HEK293 (cell line): ENCODE measurements at regions not wholly inside any gene's neighbourhood (a gene's known extent, or its start where the extent isn't known, plus 50 kb on each side); places are given as distances from the start of the nearest gene placed in this dataset.

Source experiments
- CTCF ChIA-PET: fragments of 350-600 bp; formaldehyde crosslinking; extraction: SDS; loops from one replicate; lab custom pipeline; 2021; ENCODE audit warnings: antibody characterized with exemption; lab: Yijun Ruan, JAX
- POLR2A ChIA-PET: fragments of 300-600 bp; formaldehyde crosslinking; extraction: SDS; loops from one replicate; lab custom pipeline; 2020; ENCODE audit warnings: antibody characterized with exemption, inconsistent platforms; lab: Yijun Ruan, JAX
- H3K27ac ChIP-seq: fragments of 200-500 bp; sonication (Bioruptor generic); 2 replicates; pipeline ENCODE4 v1.5.1; 2014; ENCODE audit warnings: low read depth, low read length, control low read depth, inconsistent platforms; ENCODE audit errors: extremely low read depth
- H3K36me3 ChIP-seq, 2 experiments: fragments of 200-500 bp in 1 of 2; sonication (Bioruptor generic) in 1 of 2; 1 replicate in 1 of 2; 2 replicates in 1 of 2; pipeline ENCODE4 v1.5.1; 2014 to 2017; ENCODE audit warnings: inconsistent platforms in 2 of 2, low read length in 2 of 2; ENCODE audit not compliant: control insufficient read depth in 2 of 2, insufficient read depth in 1 of 2
- H3K4me1 ChIP-seq: fragments of 200-500 bp; sonication (Bioruptor generic); 2 replicates; pipeline ENCODE4 v1.5.1; 2014; ENCODE audit warnings: mild to moderate bottlenecking, low read length, inconsistent platforms; ENCODE audit not compliant: control insufficient read depth, insufficient read depth
- H3K4me3 ChIP-seq: 2 replicates; pipeline ENCODE4 v1.5.1; 2011; ENCODE audit warnings: low read depth, mild to moderate bottlenecking, control low read depth, low read length, moderate library complexity
- H3K9me3 ChIP-seq: fragments of 200-500 bp; sonication (Bioruptor generic); 2 replicates; pipeline ENCODE4 v1.5.1; 2014; ENCODE audit warnings: low read depth, low read length, inconsistent platforms; ENCODE audit not compliant: control insufficient read depth, insufficient read depth
- IKZF3 ChIP-seq: fragments of 450-650 bp; IDR thresholded peaks from 2 replicates; pipeline ENCODE4 v1.5.0; 2018; ENCODE audit warnings: missing biosample characterization, mild to moderate bottlenecking, missing genetic modification characterization, moderate library complexity
- ZBTB21 ChIP-seq: fragments of 450-650 bp; formaldehyde crosslinking; IDR thresholded peaks from 2 replicates; pipeline ENCODE4 v1.5.1; 2017; ENCODE audit warnings: missing biosample characterization, missing genetic modification characterization
- ZNF112 ChIP-seq: fragments of 450-650 bp; formaldehyde crosslinking; IDR thresholded peaks from 2 replicates; pipeline ENCODE4 v1.5.0; 2017; ENCODE audit warnings: missing biosample characterization, missing genetic modification characterization
- ZNF146 ChIP-seq: fragments of 450-650 bp; formaldehyde crosslinking; IDR thresholded peaks from 2 replicates; pipeline ENCODE4 v1.5.1; 2016; ENCODE audit warnings: missing biosample characterization, missing genetic modification characterization
- ZNF16 ChIP-seq: fragments of 450-650 bp; formaldehyde crosslinking; IDR thresholded peaks from 2 replicates; pipeline ENCODE4 v1.5.1; 2016; ENCODE audit warnings: low read depth, missing biosample characterization, missing genetic modification characterization
- ZNF2 ChIP-seq: fragments of 450-650 bp; formaldehyde crosslinking; IDR thresholded peaks from 2 replicates; pipeline ENCODE4 v1.5.1; 2016; ENCODE audit warnings: missing biosample characterization, missing genetic modification characterization
- ZNF223 ChIP-seq: fragments of 450-650 bp; formaldehyde crosslinking; IDR thresholded peaks from 2 replicates; pipeline ENCODE4 v1.5.1; 2016; ENCODE audit warnings: missing biosample characterization, missing genetic modification characterization
- ZNF354C ChIP-seq: fragments of 450-650 bp; formaldehyde crosslinking; IDR thresholded peaks from 2 replicates; pipeline ENCODE4 v1.5.1; 2016; ENCODE audit warnings: missing biosample characterization, missing genetic modification characterization, low read depth, borderline replicate concordance
- ZNF37A ChIP-seq: fragments of 450-650 bp; IDR thresholded peaks from 2 replicates; pipeline ENCODE4 v1.5.1; 2018; ENCODE audit warnings: missing biosample characterization, missing genetic modification characterization
- ZNF416 ChIP-seq: fragments of 450-650 bp; formaldehyde crosslinking; IDR thresholded peaks from 2 replicates; pipeline ENCODE4 v1.5.1; 2016; ENCODE audit warnings: missing biosample characterization, missing genetic modification characterization
- ZNF488 ChIP-seq: fragments of 450-650 bp; formaldehyde crosslinking; IDR thresholded peaks from 2 replicates; pipeline ENCODE4 v1.5.1; 2016; ENCODE audit warnings: missing biosample characterization, missing genetic modification characterization
- ZNF501 ChIP-seq: fragments of 450-650 bp; formaldehyde crosslinking; IDR thresholded peaks from 2 replicates; pipeline ENCODE4 v1.5.1; 2016; ENCODE audit warnings: missing biosample characterization, missing genetic modification characterization
- ZNF514 ChIP-seq: fragments of 450-650 bp; formaldehyde crosslinking; IDR thresholded peaks from 2 replicates; pipeline ENCODE4 v1.5.1; 2016; ENCODE audit warnings: missing biosample characterization, missing genetic modification characterization
- ZNF548 ChIP-seq: fragments of 450-650 bp; formaldehyde crosslinking; IDR thresholded peaks from 2 replicates; pipeline ENCODE4 v1.5.1; 2016; ENCODE audit warnings: missing biosample characterization, missing genetic modification characterization
- ZNF585B ChIP-seq: fragments of 450-650 bp; formaldehyde crosslinking; IDR thresholded peaks from 2 replicates; pipeline ENCODE4 v1.5.1; 2016; ENCODE audit warnings: missing biosample characterization, missing genetic modification characterization
- ZNF677 ChIP-seq: fragments of 450-650 bp; IDR thresholded peaks from 2 replicates; pipeline ENCODE4 v1.5.0; 2018; ENCODE audit warnings: missing biosample characterization, mild to moderate bottlenecking, missing genetic modification characterization, moderate library complexity
- ZSCAN18 ChIP-seq: fragments of 450-650 bp; formaldehyde crosslinking; IDR thresholded peaks from 2 replicates; pipeline ENCODE4 v1.5.1; 2016; ENCODE audit warnings: missing biosample characterization, missing genetic modification characterization
- ZXDB ChIP-seq: fragments of 450-650 bp; formaldehyde crosslinking; IDR thresholded peaks from 2 replicates; pipeline ENCODE4 v1.5.1; 2016; ENCODE audit warnings: missing biosample characterization, missing genetic modification characterization

DNA sequence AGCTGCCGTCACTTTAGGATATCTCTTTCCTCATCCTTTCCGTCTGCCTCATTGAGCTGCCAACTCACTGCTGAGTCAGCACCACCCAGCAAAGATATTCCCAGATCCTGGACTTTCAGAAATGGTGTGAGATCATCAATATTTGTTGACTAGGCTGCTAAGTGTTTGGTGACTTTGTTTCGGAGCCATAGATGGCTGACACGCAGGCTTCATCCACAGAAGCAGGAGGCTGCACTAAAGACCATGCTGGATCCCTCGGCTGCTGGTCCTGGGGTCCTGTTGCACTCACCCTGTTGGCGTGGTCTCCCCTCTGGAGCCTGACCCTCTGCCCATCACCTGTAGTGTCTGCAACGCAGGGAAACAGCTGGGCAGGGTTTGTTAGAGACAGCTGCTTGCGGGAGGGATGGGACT is 96.5 kb downstream of the ERMARD start:
- no peaks in the 10 kb centered on the region for H3K36me3 ChIP-seq
- H3K9me3 ChIP-seq: no peaks in the 10 kb centered on the region
- H3K4me1 ChIP-seq: no peaks in the 10 kb centered on the region
- CTCF ChIA-PET: interaction anchor here (0.7 to 1.6 kb wide), 3 partner anchors 17 to 229 kb away, joined by 3 to 11 read pairs (median 5); no protein-coding TSS in a partner anchor
- POLR2A ChIA-PET: no interaction called here
- no peak overlapping the region for H3K4me3 ChIP-seq
- TF ChIP-seq ZNF146: no peak
- no peak for TF ChIP-seq ZNF677 (tag by site-specific recombination)
- no peak for TF ChIP-seq ZNF488 (tag by site-specific recombination)
- TF ChIP-seq ZNF501 (tag by site-specific recombination): no peak
- TF ChIP-seq ZNF37A (tag by site-specific recombination): no peak
- no peak for TF ChIP-seq ZNF548 (tag by site-specific recombination)
- no peak for TF ChIP-seq ZNF2 (tag by site-specific recombination)
- no peak for TF ChIP-seq ZNF585B (tag by site-specific recombination)
- no peak for TF ChIP-seq ZNF112 (tag by site-specific recombination)
- no peak for TF ChIP-seq ZNF223 (tag by site-specific recombination)
- no peak for TF ChIP-seq ZNF16 (tag by site-specific recombination)
- TF ChIP-seq ZSCAN18 (tag by site-specific recombination): no peak
- TF ChIP-seq ZBTB21 (tag by site-specific recombination): no peak
- TF ChIP-seq ZXDB (tag by site-specific recombination): no peak
- no peak overlapping the region for H3K27ac ChIP-seq

DNA sequence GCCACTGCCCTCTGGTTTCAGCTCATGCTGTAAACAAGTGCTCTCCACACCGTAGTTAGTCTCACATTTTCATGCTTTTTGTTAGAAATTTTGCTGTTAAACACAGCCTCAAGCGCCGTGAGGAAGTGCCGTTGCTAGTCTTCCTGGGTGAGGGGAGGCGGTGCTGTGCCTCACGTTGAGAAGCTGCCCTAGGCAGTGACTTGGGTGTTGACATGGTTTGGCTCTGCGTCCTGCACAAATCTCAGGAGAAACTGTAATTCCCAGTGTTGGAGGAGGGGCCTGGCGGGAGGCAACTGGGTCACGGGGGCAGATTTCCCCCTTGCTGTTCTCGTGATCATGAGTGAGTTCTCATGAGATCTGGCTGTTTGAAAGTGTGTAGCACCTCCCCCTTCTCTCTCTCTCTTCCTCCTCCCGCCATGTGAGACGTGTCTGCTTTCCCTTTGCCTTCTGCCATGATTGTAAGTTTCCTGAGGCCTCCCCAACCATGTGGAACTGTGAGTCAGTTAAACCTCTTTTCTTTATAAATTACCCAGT is 95.8 kb downstream of the ERMARD start:
- Histone ChIP-seq H3K4me1 (no peaks in the 10 kb centered on the region), H3K27ac (no peak overlapping the region), H3K9me3 (no peaks in the 10 kb centered on the region), H3K36me3 (no peaks in the 10 kb centered on the region), H3K4me3 (no peak overlapping the region)
- ChIA-PET CTCF (interaction anchor here (1.1 to 1.6 kb wide), 2 partner anchors 16 to 230 kb away, joined by 5 to 11 read pairs; no protein-coding TSS in a partner anchor), POLR2A (no interaction called here)
- TF ChIP-seq ZNF514 (no peak), ZNF354C (tag by site-specific recombination) (no peak), IKZF3 (no peak)

- H3K27ac ChIP-seq: no peak overlapping the region
- TF ChIP-seq ZNF416 (tag by site-specific recombination): no peak
- CTCF ChIA-PET: interaction anchor here (1.6 kb wide), 1 partner anchor 15 kb away, joined by 11 read pairs; no protein-coding TSS in a partner anchor
- no peaks in the 10 kb centered on the region for H3K4me1 ChIP-seq
- no peak overlapping the region for H3K4me3 ChIP-seq
- POLR2A ChIA-PET: no interaction called here
- no peaks in the 10 kb centered on the region for H3K9me3 ChIP-seq
- H3K36me3 ChIP-seq: no peaks in the 10 kb centered on the region
Observed at GRCh38 chr6:169846286-169847056, 95.0 kb downstream of the ERMARD start.
